Ovary (tissue), 7 donors: ENCODE measurements at regions not wholly inside any gene's neighbourhood (a gene's known extent, or its start where the extent isn't known, plus 50 kb on each side); places are given as distances from the start of the nearest gene placed in this dataset.
A peak's percentile ranks its signal among the peaks of the same experiment; 100 is the strongest.
"Not testable (repeated sequence)": the region's sequence is repeated elsewhere in the genome, so short reads cannot be mapped to it uniquely, and the experiment has no call there.

Source experiments
- DNase-seq, 5 donors: peaks; one replicate each; pipeline ENCODE4 v3.0.0-alpha.2; 2019 to 2020
- H3K27ac ChIP-seq, 2 donors: fragments of 200-600 bp; one replicate each; pipeline versions ENCODE4 v1.5.1 to v1.8.0; 2019 to 2022
- H3K27me3 ChIP-seq: fragments of 200-600 bp; one replicate; pipeline ENCODE4 v1.8.0; 2022
- H3K36me3 ChIP-seq: fragments of 200-600 bp; sonication (generic); one replicate; pipeline ENCODE4 v1.5.1; 2019
- H3K4me1 ChIP-seq: one replicate; pipeline ENCODE4 v1.8.1; 2013; ENCODE audit warnings: mild to moderate bottlenecking, moderate library complexity; ENCODE audit not compliant: insufficient read depth
- H3K4me3 ChIP-seq: fragments of 200-600 bp; sonication (generic); one replicate; pipeline ENCODE4 v1.5.1; 2017
- H3K9me3 ChIP-seq, 2 donors: fragments of 200-600 bp in 1 of 2; sonication (generic) in 1 of 2; one replicate each; pipeline versions ENCODE4 v1.5.1 to v1.8.1; 2013 to 2019; ENCODE audit warnings: mild to moderate bottlenecking in 1 of 2, moderate library complexity in 1 of 2
- WGBS, 3 donors: extraction: QIAGEN DNeasy Blood & Tissue Kit in 1 of 3; methylation state at CpG; one replicate each; pipeline versions ENCODE4 v1.1.5 to v1.1.7; 2013 to 2017; 5-methylcytosine and 5-hydroxymethylcytosine counted together
- intact Hi-C, 4 donors: fragments of 100-400 bp; cut with DNase I; formaldehyde crosslinking; loops; one replicate each; pipeline versions ENCODE4 v1.11.0 to v1.15.1; 2022 to 2023
- donor health status: DM: no; HTN: no; CAD: no; lungs with moderate emphysema.
- donor health status: DM: no; HTN: no; CAD: no.
- donor health status: Bipolar disorder and iron deficiency.
- donor health status: DM: no; HTN: no; CAD: no.
- donor health status: DM: yes; HTN: yes; CAD: no.

DNA sequence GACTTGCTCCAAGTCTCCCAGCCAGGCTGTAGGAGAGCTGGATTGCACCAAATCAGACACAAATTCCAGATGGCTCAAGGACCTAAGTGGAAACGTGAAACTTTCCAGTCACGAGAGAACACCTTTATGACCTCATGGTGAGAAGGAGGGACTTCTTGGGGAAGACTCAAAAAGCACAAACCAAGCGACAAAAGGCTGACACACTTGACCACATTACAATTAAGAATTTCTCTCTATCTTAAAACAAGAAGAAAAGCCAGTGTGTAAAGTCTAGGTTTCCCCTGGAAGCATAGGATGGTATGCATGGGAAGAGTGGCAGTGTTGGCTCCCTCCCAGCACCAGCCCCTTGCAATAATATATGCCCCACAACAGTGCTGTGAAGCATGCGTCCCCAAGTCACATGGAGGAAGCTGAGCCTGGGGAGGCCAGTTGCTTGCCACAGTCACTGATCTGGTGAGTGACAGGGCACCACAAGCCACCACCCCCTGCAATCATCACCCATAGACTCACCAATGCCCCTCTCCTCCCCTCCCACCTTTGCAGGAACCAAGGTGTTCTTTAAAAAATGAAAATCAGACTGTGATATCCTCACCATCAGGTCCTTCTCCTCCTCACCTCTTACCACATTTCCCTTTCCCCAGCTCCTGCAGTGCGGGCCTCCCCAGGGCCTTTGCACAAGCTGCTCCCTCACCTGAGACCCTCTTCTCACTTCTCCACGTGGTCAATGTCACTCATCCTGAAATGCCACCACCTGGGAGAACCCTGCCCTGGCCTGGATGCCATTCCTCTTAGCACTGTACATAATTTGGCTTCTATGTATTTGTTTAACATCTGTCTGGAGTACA lies 188.7 kb downstream of the BCL2L11 start:
- intact Hi-C loops, H3K27ac ChIP-seq, H3K36me3 ChIP-seq, H3K4me1 ChIP-seq, H3K27me3 ChIP-seq, H3K9me3 ChIP-seq, DNase-seq, H3K4me3 ChIP-seq: not testable (repeated sequence)
- 86 to 96% (median 87%) methylated on average over 5 of the region's 6 CpGs for WGBS, 3 donors

DNA sequence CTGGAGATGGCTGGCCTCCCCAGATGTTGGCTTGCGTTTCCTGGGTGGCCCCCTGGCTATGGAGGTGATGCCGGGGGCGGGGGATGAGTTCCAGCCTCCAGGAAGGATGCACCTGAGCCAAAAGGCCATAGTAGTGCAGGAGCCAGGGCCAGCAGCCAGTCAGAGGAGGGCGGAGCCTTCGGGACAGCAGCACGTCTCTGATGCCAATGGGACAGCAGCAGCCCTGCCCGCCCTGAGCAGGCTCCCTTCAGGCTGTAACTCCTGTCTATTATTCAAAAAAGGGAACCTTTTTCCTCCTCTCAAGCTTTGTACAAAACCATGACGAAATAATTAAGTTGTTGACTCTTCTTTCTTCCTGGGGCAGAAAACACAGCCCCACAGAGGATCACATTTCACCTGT lies 189.7 kb downstream of the BCL2L11 start:
- H3K4me1 ChIP-seq, H3K36me3 ChIP-seq, H3K27me3 ChIP-seq, intact Hi-C loops, DNase-seq, H3K9me3 ChIP-seq, H3K27ac ChIP-seq, H3K4me3 ChIP-seq: not testable (repeated sequence)
- WGBS, 3 donors = 89 to 92% (median 90%) methylated on average over 2 to 5 of the region's 8 CpGs

DNA sequence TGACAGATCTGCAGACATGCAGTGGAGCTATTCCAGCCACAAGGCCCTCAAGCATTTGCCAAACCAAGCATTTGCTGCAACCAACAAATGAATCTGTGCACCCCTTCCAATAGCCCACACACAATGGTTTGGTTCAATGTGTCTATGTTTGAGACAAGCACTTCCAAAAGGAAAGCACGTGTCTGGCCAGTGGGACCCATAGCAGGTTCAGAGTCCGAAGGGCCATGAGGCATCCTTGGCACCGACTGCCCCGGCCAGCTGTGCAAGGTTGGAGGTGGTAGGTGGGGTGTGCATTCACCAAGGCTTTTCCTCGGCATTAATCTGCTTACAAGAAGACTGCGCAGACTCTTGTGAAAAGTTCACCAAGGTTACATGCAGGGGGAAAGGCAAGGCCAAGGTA lies 190.9 kb downstream of the BCL2L11 start:
- 98 to 100% methylated on average over 1 to 2 of the region's 6 CpGs; no CpG with 5 or more reads in 1 of the 3 donors for WGBS, 3 donors
- H3K4me1 ChIP-seq, DNase-seq, H3K4me3 ChIP-seq, H3K27ac ChIP-seq, intact Hi-C loops, H3K9me3 ChIP-seq, H3K27me3 ChIP-seq, H3K36me3 ChIP-seq: not testable (repeated sequence)

DNA sequence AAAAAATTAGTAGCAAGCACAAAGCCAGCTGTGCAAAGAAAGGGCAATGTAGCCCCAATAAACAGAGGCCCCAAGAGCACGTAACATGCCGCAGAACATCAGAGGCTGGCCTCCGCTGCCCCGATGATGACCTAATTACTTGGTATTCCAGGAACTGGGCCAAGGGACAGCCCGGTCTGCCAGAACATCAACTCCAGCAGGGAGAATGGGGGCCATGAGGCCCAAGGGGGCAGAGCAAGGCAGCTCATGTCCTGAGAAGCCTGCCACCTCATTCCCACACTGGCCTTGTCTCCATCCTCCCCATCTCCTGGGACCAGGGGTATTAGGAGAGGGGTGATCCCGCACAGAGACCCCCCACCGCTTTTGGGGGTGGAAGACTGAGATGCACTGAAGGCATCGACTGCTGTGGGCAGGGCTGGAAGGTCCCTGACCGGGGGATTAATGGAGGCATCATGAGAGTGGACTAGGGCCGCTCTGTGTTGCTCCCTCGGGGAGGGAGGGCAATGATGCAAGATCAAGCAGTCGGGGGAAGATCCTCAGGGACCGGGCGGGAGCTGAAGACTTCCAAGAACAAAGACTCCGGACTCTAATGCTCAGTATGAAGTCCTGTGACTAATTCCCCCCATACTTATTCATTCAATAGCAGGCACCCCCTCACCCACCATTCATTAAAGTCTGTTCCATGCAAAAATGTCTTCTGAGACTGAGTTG lies 192.3 kb downstream of the BCL2L11 start:
- H3K9me3 ChIP-seq, intact Hi-C loops, H3K4me3 ChIP-seq, H3K4me1 ChIP-seq, H3K27ac ChIP-seq, H3K36me3 ChIP-seq, H3K27me3 ChIP-seq: not testable (repeated sequence)
- 69 to 80% (median 72%) methylated on average over 8 to 15 of the region's 15 CpGs for WGBS, 3 donors
- peak in 2 of 5 donors; percentile 11 to 40 for DNase-seq

DNA sequence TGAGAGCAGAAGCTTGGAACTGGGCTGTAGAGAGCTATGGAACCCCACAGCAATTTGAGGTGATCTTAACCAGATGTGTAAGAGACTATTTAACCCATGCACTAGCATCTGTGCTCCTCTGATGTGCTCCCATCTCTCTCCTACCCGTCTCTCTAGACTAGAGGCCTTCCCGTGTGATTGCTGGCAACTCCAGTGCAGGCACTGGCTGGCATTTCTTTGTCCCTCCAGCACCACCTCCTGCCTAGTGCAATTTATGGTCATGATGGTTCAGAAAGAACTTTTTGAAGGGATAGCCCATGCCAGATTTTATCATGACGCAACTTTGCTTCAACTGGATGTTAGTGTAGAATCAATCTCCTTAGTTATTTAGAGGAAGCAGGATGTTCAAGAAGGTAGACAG lies 193.0 kb downstream of the BCL2L11 start:
- H3K4me1 ChIP-seq, H3K9me3 ChIP-seq, H3K27me3 ChIP-seq, H3K36me3 ChIP-seq, H3K4me3 ChIP-seq, H3K27ac ChIP-seq, DNase-seq, intact Hi-C loops: not testable (repeated sequence)
- WGBS, 3 donors = 50 to 100% (median 89%) methylated on average over 2 to 3 of the region's 3 CpGs

DNA sequence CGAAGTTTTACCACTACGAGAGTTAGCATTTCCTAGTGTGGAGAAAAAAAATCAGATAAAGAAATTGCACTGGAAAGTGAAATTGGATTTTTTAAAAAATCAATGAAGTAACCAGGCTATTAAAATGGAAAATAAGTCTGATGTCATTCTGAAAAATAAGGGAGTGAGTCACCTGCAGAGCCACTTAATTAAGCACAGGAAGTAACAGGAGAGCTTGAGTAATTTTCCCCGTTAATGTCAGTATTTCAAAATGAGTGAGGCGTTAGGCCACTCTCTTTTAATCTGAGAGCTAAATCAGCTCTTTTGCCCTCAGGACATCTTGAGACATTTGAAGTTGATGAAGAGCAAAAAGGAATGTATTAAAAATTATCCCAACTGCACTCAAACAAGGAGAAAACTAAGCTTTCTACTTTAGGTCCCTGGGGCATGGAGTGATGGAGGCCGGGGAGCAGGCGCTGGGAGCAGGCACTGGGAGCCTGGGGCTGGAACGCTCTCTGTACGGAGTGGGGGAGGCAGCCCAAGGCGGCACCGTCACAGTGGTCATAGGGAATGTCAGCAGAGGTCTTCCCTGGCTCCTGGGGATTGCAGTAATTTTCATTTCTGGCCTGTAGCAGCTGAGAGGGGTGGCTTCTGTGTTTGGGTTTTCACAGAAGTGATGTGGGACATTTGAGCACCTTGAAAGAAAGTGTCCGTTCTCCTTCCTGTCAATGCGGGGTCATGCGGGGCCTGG lies 194.6 kb downstream of the BCL2L11 start:
- H3K4me1 ChIP-seq, intact Hi-C loops: not testable (repeated sequence)
- 88 to 95% (median 93%) methylated on average over 10 to 11 of the region's 13 CpGs for WGBS, 3 donors

DNA sequence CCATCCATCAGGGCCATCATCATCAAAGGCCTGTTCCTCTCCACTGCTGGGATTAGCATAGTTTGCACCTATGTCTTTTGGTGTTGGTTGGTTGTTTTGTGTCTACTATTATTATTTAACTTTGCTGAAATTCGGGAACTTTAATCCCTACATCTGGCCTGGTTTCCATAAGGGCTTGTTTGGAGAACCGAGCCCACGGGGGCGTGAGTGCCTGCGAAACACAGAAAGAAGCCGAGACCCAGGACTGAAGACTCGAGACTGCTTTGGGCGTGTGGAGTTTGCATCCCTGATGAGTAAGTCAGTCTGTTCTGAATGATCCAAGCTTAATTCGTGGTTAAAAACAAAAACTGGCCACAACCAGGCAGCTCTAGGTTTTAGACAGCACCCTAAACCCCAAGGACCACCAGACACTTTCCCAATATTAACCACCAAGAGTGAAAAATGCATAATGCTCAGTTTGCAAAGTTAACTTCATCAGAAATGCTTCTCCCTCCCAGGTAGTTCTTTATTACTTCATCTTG lies 195.6 kb downstream of the BCL2L11 start:
- H3K27me3 ChIP-seq, H3K4me1 ChIP-seq, H3K27ac ChIP-seq, H3K36me3 ChIP-seq, H3K9me3 ChIP-seq, DNase-seq, H3K4me3 ChIP-seq, intact Hi-C loops: not testable (repeated sequence)
- 92 to 96% (median 95%) methylated on average over 7 to 8 of the region's 9 CpGs for WGBS, 3 donors

More for the DNA sequence above, 194.6 kb downstream of the BCL2L11 start:
- H3K27me3 ChIP-seq, DNase-seq, H3K27ac ChIP-seq, H3K9me3 ChIP-seq, H3K4me3 ChIP-seq, H3K36me3 ChIP-seq: not testable (repeated sequence)

DNA sequence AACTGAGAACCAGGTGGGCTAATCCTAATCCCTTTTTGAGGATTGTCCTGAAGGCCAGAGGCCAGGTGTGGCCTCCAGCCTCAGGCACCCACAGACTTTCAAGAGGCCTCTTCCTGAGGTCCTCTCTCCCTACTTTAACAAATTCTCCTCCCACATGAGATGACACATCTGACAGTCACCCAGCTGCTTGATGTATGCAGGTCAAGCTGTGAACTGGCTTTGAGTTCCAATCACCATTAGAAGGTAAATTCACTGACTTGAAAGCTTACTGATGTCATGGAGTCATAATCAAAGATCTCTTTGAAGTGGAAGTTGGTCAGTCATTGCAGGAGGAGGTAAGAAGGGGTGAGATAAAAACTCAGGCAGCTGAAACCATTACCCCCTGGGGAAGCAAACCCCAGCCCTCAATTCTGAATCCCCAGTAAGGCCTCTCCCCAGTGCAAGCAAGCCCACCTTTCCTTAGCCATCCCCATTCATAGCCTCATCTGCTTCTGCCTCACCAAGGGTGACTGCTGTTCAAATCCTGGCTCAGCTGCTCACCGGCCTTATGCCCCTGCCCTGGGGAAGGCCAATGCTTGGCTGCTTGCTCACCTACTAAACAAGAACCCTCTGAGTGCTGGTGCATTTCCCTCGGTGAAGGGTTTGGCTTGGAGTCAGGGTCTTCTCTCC lies 196.3 kb downstream of the BCL2L11 start:
- H3K36me3 ChIP-seq, H3K4me1 ChIP-seq, intact Hi-C loops: not testable (repeated sequence)

DNA sequence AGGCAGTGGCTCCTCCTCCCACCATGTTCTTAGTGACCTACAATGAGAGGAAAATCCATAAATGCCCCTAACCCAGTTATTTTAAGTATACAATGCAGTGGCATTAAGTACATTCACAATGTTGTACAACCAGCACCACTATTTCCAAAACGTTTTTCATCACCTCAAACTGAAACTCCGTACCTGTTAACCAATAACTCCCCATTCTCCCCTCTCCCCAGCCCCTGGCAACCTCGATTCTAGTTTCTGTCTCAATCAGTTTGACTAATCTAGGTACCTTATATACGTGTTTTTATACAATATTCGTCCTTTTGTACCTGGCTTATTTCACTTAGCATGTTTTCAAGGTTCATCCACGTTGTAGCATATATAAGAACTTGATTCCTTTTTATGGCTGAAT lies 198.8 kb downstream of the BCL2L11 start:
- H3K4me1 ChIP-seq, intact Hi-C loops, DNase-seq, H3K27me3 ChIP-seq, H3K36me3 ChIP-seq, H3K9me3 ChIP-seq, H3K4me3 ChIP-seq, H3K27ac ChIP-seq: not testable (repeated sequence)
- WGBS, 3 donors = 60 to 92% (median 78%) methylated on average over 1 to 3 of the region's 6 CpGs

More for the DNA sequence above, 196.3 kb downstream of the BCL2L11 start:
- 90 to 93% (median 93%) methylated on average over 2 of the region's 2 CpGs for WGBS, 3 donors
- H3K9me3 ChIP-seq, DNase-seq, H3K27ac ChIP-seq, H3K4me3 ChIP-seq, H3K27me3 ChIP-seq: not testable (repeated sequence)

DNA sequence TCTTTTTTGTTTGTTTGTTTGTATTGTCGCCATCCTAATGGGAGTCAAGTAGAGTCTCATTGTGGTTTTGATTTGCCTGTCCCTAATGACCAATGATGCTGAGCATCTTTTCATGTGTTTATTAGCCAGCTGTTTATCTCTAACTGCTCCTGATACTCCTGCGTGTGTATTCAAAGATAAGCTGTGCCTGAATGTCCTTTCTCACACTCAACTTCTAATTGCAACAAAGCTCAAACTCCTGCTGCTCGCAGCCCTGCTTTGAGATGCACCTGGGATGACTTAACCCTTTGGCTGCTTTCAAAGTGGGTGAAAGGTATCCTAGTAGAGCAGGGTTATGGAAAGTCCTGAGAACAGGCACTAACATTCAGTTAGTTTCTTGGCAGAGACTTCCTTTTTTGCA lies 199.6 kb downstream of the BCL2L11 start:
- H3K9me3 ChIP-seq, H3K27me3 ChIP-seq, H3K4me1 ChIP-seq, DNase-seq, intact Hi-C loops, H3K36me3 ChIP-seq, H3K4me3 ChIP-seq, H3K27ac ChIP-seq: not testable (repeated sequence)
- 45 to 59% (median 53%) methylated on average over 3 of the region's 3 CpGs for WGBS, 3 donors

DNA sequence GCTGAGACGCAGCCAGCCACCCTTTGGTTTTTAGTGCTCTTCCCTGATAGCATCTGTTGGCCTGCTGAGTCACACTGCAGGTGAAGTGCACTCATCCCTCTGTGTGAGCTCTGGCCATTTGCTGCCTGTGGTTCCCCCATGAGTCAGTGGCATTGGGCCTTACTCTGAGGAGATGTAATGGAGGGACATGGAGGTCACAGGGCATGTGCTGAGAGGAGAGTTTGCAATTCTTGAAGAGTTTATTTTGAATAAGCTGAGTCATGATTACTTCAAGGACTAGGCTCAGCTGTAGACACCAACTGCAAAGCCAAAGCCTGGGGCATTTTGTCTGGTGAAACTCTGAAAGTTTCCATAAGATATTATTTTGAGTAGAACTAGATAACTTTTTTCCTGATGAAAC lies 200.3 kb downstream of the BCL2L11 start:
- H3K27me3 ChIP-seq, DNase-seq, H3K4me1 ChIP-seq, H3K9me3 ChIP-seq, H3K4me3 ChIP-seq, intact Hi-C loops, H3K27ac ChIP-seq, H3K36me3 ChIP-seq: not testable (repeated sequence)
- WGBS, 3 donors = 100% methylated on average over 1 of the region's 1 CpG; no CpG with 5 or more reads in 2 of the 3 donors
